Trophoblast cell (in vitro differentiated cells and primary cell): ENCODE measurements at regions not wholly inside any gene's neighbourhood (a gene's known extent, or its start where the extent isn't known, plus 50 kb on each side); places are given as distances from the start of the nearest gene placed in this dataset.

Experiments used
- DNase-seq, 2 donors: peaks; one replicate each; pipeline ENCODE4 v3.0.0-alpha.2; 2016
- H2AFZ ChIP-seq: 2 replicates; pipeline ENCODE4 v1.6.1; 2013; ENCODE audit warnings: low read length, moderate library complexity, mild to moderate bottlenecking; ENCODE audit not compliant: insufficient read depth, poor library complexity
- H2AK5ac ChIP-seq: 2 replicates; pipeline ENCODE4 v1.6.1; 2013; ENCODE audit warnings: mild to moderate bottlenecking, low read length
- H2BK120ac ChIP-seq: 2 replicates; pipeline ENCODE4 v1.6.1; 2013; ENCODE audit warnings: low read length, mild to moderate bottlenecking, moderate library complexity; ENCODE audit not compliant: insufficient read depth, poor library complexity
- H2BK12ac ChIP-seq: 2 replicates; pipeline ENCODE4 v1.6.1; 2013; ENCODE audit warnings: mild to moderate bottlenecking, low read length, moderate library complexity
- H2BK5ac ChIP-seq: 2 replicates; pipeline ENCODE4 v1.6.1; 2013; ENCODE audit warnings: low read length, low read depth, moderate library complexity, mild to moderate bottlenecking; ENCODE audit not compliant: poor library complexity
- H3K14ac ChIP-seq: 2 replicates; pipeline ENCODE4 v1.6.1; 2013; ENCODE audit warnings: mild to moderate bottlenecking, low read length
- H3K18ac ChIP-seq: 2 replicates; pipeline ENCODE4 v1.6.1; 2013; ENCODE audit warnings: mild to moderate bottlenecking, low read length
- H3K23ac ChIP-seq: 2 replicates; pipeline ENCODE4 v1.6.1; 2013; ENCODE audit warnings: low read length
- H3K27ac ChIP-seq: 2 replicates; pipeline ENCODE4 v1.5.1; 2013; ENCODE audit warnings: low read depth, mild to moderate bottlenecking, inconsistent platforms, low read length, moderate library complexity
- H3K27me3 ChIP-seq: 2 replicates; pipeline ENCODE4 v1.6.1; 2013; ENCODE audit warnings: inconsistent platforms, mild to moderate bottlenecking, low read length, moderate library complexity; ENCODE audit not compliant: insufficient read depth
- H3K36me3 ChIP-seq, 2 experiments: 1 replicate in 1 of 2; 2 replicates in 1 of 2; pipeline ENCODE4 v1.6.1; 2013; ENCODE audit warnings: low read length in 2 of 2, mild to moderate bottlenecking in 2 of 2, moderate library complexity in 1 of 2; ENCODE audit not compliant: insufficient read depth in 2 of 2, control insufficient read depth in 1 of 2
- H3K4ac ChIP-seq: 2 replicates; pipeline ENCODE4 v1.6.1; 2013; ENCODE audit warnings: low read depth, mild to moderate bottlenecking, low read length, moderate library complexity
- H3K4me1 ChIP-seq, 2 experiments: 1 replicate in 1 of 2; 2 replicates in 1 of 2; pipeline ENCODE4 v1.6.1; 2013; ENCODE audit warnings: low read length in 2 of 2, mild to moderate bottlenecking in 2 of 2, moderate library complexity in 1 of 2; ENCODE audit not compliant: insufficient read depth in 2 of 2, control insufficient read depth in 1 of 2
- H3K4me2 ChIP-seq: 2 replicates; pipeline ENCODE4 v1.6.1; 2013; ENCODE audit warnings: inconsistent platforms, mild to moderate bottlenecking, low read length, moderate library complexity
- H3K4me3 ChIP-seq: 2 replicates; pipeline ENCODE4 v1.5.1; 2013; ENCODE audit warnings: mild to moderate bottlenecking, low read depth, low read length, inconsistent platforms
- H3K79me1 ChIP-seq: one replicate; pipeline ENCODE4 v1.6.1; 2013; ENCODE audit warnings: low read length
- H3K79me2 ChIP-seq: 2 replicates; pipeline ENCODE4 v1.6.1; 2013; ENCODE audit warnings: low read length, mild to moderate bottlenecking; ENCODE audit not compliant: control insufficient read depth, insufficient read depth, poor library complexity
- H3K9ac ChIP-seq: 2 replicates; pipeline ENCODE4 v1.6.1; 2013; ENCODE audit warnings: mild to moderate bottlenecking, low read length
- H3K9me3 ChIP-seq: 2 replicates; pipeline ENCODE4 v1.6.1; 2013; ENCODE audit warnings: low read depth, mild to moderate bottlenecking, control low read depth, inconsistent platforms, low read length; ENCODE audit not compliant: insufficient read depth
- H4K12ac ChIP-seq: 2 replicates; pipeline ENCODE4 v1.6.1; 2013; ENCODE audit warnings: low read depth, mild to moderate bottlenecking, low read length, moderate library complexity
- H4K8ac ChIP-seq: 2 replicates; pipeline ENCODE4 v1.6.1; 2013; ENCODE audit warnings: low read depth, mild to moderate bottlenecking, low read length, moderate library complexity
- H4K91ac ChIP-seq: one replicate; pipeline ENCODE4 v1.6.1; 2013; ENCODE audit warnings: low read depth, mild to moderate bottlenecking, low read length, moderate library complexity
- WGBS: extraction: QIAGEN DNeasy Blood & Tissue Kit; methylation state at CpG from one replicate; pipeline ENCODE4 v1.1.7; 2013; ENCODE audit warnings: missing lambda C conversion rate; ENCODE audit not compliant: insufficient read length, insufficient coverage; ENCODE audit errors: extremely low coverage; 5-methylcytosine and 5-hydroxymethylcytosine counted together

GRCh38 chr16:72649254-72649944 is 398.5 kb downstream of the ZFHX3 start:
- Histone ChIP-seq H3K36me3 (no peaks in the 10 kb centered on the region), H3K9me3 (no peaks in the 10 kb centered on the region), H3K4ac (no peak overlapping the region), H3K9ac (no peak overlapping the region), H2BK12ac (no peak overlapping the region), H3K14ac (no peak overlapping the region), H3K79me1 (no peaks in the 10 kb centered on the region), H2AFZ (no peak overlapping the region), H4K12ac (no peak overlapping the region), H3K27ac (no peak overlapping the region), H4K91ac (no peak overlapping the region), H2BK5ac (no peak overlapping the region), H3K79me2 (no peaks in the 10 kb centered on the region), H3K4me1 (no peaks in the 10 kb centered on the region), H3K4me2 (no peak overlapping the region), H4K8ac (no peak overlapping the region), H3K23ac (no peak overlapping the region), H2AK5ac (no peak overlapping the region), H3K27me3 (no peaks in the 10 kb centered on the region), H3K18ac (no peak overlapping the region), H3K4me3 (no peak overlapping the region), H2BK120ac (no peak overlapping the region)
- DNase-seq, result no peak
- no CpG with 5 or more reads among the region's 3 CpGs for WGBS

- Histone ChIP-seq H3K9ac (no peak overlapping the region), H3K4me2 (no peak overlapping the region), H2BK12ac (no peak overlapping the region), H4K91ac (no peak overlapping the region), H3K27me3 (no peaks in the 10 kb centered on the region), H3K18ac (no peak overlapping the region), H3K4me1 (no peaks in the 10 kb centered on the region), H2BK5ac (no peak overlapping the region), H3K14ac (no peak overlapping the region), H2AK5ac (no peak overlapping the region), H3K79me1 (no peaks in the 10 kb centered on the region), H4K8ac (no peak overlapping the region), H2AFZ (no peak overlapping the region), H3K23ac (no peak overlapping the region), H3K4me3 (no peak overlapping the region), H3K36me3 (no peaks in the 10 kb centered on the region), H3K9me3 (no peaks in the 10 kb centered on the region), H4K12ac (no peak overlapping the region), H3K79me2 (no peaks in the 10 kb centered on the region), H3K4ac (no peak overlapping the region), H3K27ac (no peak overlapping the region), H2BK120ac (no peak overlapping the region)
- no peak for DNase-seq
- WGBS, result no CpG with 5 or more reads among the region's 3 CpGs
Measured at GRCh38 chr16:72646615-72647014, 401.3 kb downstream of the ZFHX3 start.

GRCh38 chr16:72645538-72645937 is 402.4 kb downstream of the ZFHX3 start:
- no peak overlapping the region for H3K23ac ChIP-seq

GRCh38 chr16:72644911-72645310 is 403.0 kb downstream of the ZFHX3 start:
- Histone ChIP-seq H3K9me3 (no peaks in the 10 kb centered on the region), H3K79me1 (no peaks in the 10 kb centered on the region), H3K9ac (no peak overlapping the region), H3K27me3 (no peaks in the 10 kb centered on the region), H3K4me1 (no peaks in the 10 kb centered on the region), H2BK120ac (no peak overlapping the region), H3K79me2 (no peaks in the 10 kb centered on the region), H3K4ac (no peak overlapping the region), H4K12ac (no peak overlapping the region), H3K4me2 (no peak overlapping the region), H3K23ac (no peak overlapping the region), H3K27ac (no peak overlapping the region), H3K4me3 (no peak overlapping the region), H2BK12ac (no peak overlapping the region), H3K14ac (no peak overlapping the region), H2AFZ (no peak overlapping the region), H2AK5ac (no peak overlapping the region), H2BK5ac (no peak overlapping the region), H3K18ac (no peak overlapping the region), H4K91ac (no peak overlapping the region), H4K8ac (no peak overlapping the region), H3K36me3 (no peaks in the 10 kb centered on the region)
- no peak for DNase-seq

More at GRCh38 chr16:72645538-72645937, 402.4 kb downstream of the ZFHX3 start:
- no peak overlapping the region for H3K9ac ChIP-seq
- no peaks in the 10 kb centered on the region for H3K27me3 ChIP-seq
- H4K91ac ChIP-seq, result no peak overlapping the region
- WGBS, result no CpG with 5 or more reads among the region's 3 CpGs
- H3K4ac ChIP-seq, result no peak overlapping the region
- no peak overlapping the region for H3K27ac ChIP-seq
- H2AFZ ChIP-seq, result no peak overlapping the region
- H3K14ac ChIP-seq, result no peak overlapping the region
- no peaks in the 10 kb centered on the region for H3K79me2 ChIP-seq
- no peak overlapping the region for H2AK5ac ChIP-seq
- H3K9me3 ChIP-seq, result no peaks in the 10 kb centered on the region
- no peak overlapping the region for H2BK5ac ChIP-seq
- no peaks in the 10 kb centered on the region for H3K36me3 ChIP-seq
- H2BK12ac ChIP-seq, result no peak overlapping the region
- no peaks in the 10 kb centered on the region for H3K4me1 ChIP-seq
- H3K18ac ChIP-seq, result no peak overlapping the region
- no peak overlapping the region for H4K8ac ChIP-seq
- H4K12ac ChIP-seq, result no peak overlapping the region
- H3K79me1 ChIP-seq, result no peaks in the 10 kb centered on the region
- no peak overlapping the region for H3K4me2 ChIP-seq
- H3K4me3 ChIP-seq, result no peak overlapping the region
- DNase-seq, result no peak
- H2BK120ac ChIP-seq, result no peak overlapping the region
